HL-60 (cell line): ENCODE measurements at regions not wholly inside any gene's neighbourhood (a gene's known extent, or its start where the extent isn't known, plus 50 kb on each side); places are given as distances from the start of the nearest gene placed in this dataset.

ENCODE experiments used
- DNase-seq, 2 experiments: peaks; one replicate each; pipeline ENCODE4 v3.0.0-alpha.2; 2010 to 2020; ENCODE audit warnings: low read depth in 1 of 2, low spot score in 1 of 2
- H3K27ac ChIP-seq: fragments of 250-450 bp; sonication (Bioruptor Pico); replicated peaks from 2 replicates; pipeline ENCODE4 v1.5.1; 2020; ENCODE audit warnings: mild to moderate bottlenecking, moderate library complexity
- H3K27me3 ChIP-seq: fragments of 250-450 bp; sonication (Bioruptor Pico); 2 replicates; pipeline ENCODE4 v1.5.1; 2021; ENCODE audit warnings: mild to moderate bottlenecking, moderate library complexity; ENCODE audit not compliant: insufficient read depth, poor library complexity, severe bottlenecking
- H3K4me3 ChIP-seq: replicated peaks from 2 replicates; pipeline ENCODE4 v1.5.1; 2011; ENCODE audit warnings: mild to moderate bottlenecking, control low read depth, low read length; ENCODE audit not compliant: insufficient read depth
- GABPA ChIP-seq: IDR thresholded peaks from 2 replicates; pipeline ENCODE4 v1.6.1; 2012; ENCODE audit warnings: low read depth
- POLR2AphosphoS5 ChIP-seq: IDR thresholded peaks from 2 replicates; pipeline ENCODE4 v1.6.1; 2012; ENCODE audit warnings: low read depth
- SPI1 ChIP-seq: IDR thresholded peaks from 2 replicates; pipeline ENCODE4 v1.6.1; 2012; ENCODE audit warnings: low read depth, mild to moderate bottlenecking, borderline replicate concordance
- TF ChIP-seq, protein P1 (sequence below): IDR thresholded peaks from one replicate; pipeline ENCODE4 v1.5.1; 2011; ENCODE audit warnings: low read length, control low read depth, inconsistent platforms; ENCODE audit not compliant: insufficient read depth
- TF ChIP-seq, protein P2 (sequence below): IDR thresholded peaks from 2 replicates; pipeline ENCODE4 v1.6.1; 2012; ENCODE audit warnings: low read depth; ENCODE audit not compliant: insufficient replicate concordance

DNA sequence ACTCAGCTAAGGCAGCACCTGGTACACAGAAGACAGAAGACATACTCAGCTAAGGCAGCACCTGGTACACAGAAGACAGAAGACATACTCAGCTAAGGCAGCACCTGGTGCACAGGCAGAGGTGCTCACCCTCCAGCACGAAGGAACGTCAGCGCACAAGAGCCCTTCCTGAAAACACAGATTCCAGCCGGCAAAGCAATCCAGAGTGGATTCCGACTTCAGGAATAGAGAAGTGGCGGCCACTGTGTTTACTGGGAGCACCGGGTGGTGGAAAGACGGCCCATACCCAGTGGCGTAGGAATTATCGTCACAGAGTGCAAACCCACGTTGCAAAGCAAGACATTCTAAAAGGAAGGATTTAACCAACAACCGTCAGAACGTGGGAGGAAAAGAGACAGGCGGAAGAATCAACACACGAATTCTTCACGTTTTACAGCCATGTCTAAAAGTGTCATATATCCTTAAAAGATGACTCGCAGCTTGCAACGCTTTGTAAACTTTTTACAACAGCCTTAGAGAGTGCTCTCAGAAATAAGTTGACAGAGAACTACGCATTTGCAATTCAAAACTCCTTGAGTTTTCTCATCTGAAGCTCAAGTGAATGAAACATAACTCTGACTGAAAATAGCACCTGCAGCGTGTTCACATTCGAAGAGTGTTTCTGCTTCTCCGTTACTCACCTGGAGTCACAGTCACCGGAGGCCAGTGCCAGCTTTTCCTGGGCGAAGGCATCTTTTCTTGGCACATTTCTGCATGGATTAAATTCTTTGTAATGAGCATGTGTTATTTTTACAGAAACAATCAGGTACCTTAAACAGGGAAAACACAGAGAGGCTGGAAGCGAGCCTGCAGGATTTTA lies 55.8 kb upstream of the GALNT9 start:
- Histone ChIP-seq H3K4me3 (no peak overlapping the region), H3K27me3 (peaks cover 20% of the 10 kb centered on the region), H3K27ac (no peak overlapping the region)
- TF ChIP-seq, protein P1, sequence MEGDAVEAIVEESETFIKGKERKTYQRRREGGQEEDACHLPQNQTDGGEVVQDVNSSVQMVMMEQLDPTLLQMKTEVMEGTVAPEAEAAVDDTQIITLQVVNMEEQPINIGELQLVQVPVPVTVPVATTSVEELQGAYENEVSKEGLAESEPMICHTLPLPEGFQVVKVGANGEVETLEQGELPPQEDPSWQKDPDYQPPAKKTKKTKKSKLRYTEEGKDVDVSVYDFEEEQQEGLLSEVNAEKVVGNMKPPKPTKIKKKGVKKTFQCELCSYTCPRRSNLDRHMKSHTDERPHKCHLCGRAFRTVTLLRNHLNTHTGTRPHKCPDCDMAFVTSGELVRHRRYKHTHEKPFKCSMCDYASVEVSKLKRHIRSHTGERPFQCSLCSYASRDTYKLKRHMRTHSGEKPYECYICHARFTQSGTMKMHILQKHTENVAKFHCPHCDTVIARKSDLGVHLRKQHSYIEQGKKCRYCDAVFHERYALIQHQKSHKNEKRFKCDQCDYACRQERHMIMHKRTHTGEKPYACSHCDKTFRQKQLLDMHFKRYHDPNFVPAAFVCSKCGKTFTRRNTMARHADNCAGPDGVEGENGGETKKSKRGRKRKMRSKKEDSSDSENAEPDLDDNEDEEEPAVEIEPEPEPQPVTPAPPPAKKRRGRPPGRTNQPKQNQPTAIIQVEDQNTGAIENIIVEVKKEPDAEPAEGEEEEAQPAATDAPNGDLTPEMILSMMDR, result no peak
- TF ChIP-seq SPI1 (no peak), POLR2AphosphoS5 (no peak), GABPA (no peak)
- TF ChIP-seq, protein P2, sequence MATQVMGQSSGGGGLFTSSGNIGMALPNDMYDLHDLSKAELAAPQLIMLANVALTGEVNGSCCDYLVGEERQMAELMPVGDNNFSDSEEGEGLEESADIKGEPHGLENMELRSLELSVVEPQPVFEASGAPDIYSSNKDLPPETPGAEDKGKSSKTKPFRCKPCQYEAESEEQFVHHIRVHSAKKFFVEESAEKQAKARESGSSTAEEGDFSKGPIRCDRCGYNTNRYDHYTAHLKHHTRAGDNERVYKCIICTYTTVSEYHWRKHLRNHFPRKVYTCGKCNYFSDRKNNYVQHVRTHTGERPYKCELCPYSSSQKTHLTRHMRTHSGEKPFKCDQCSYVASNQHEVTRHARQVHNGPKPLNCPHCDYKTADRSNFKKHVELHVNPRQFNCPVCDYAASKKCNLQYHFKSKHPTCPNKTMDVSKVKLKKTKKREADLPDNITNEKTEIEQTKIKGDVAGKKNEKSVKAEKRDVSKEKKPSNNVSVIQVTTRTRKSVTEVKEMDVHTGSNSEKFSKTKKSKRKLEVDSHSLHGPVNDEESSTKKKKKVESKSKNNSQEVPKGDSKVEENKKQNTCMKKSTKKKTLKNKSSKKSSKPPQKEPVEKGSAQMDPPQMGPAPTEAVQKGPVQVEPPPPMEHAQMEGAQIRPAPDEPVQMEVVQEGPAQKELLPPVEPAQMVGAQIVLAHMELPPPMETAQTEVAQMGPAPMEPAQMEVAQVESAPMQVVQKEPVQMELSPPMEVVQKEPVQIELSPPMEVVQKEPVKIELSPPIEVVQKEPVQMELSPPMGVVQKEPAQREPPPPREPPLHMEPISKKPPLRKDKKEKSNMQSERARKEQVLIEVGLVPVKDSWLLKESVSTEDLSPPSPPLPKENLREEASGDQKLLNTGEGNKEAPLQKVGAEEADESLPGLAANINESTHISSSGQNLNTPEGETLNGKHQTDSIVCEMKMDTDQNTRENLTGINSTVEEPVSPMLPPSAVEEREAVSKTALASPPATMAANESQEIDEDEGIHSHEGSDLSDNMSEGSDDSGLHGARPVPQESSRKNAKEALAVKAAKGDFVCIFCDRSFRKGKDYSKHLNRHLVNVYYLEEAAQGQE, result no peak
- no peak for DNase-seq

DNA sequence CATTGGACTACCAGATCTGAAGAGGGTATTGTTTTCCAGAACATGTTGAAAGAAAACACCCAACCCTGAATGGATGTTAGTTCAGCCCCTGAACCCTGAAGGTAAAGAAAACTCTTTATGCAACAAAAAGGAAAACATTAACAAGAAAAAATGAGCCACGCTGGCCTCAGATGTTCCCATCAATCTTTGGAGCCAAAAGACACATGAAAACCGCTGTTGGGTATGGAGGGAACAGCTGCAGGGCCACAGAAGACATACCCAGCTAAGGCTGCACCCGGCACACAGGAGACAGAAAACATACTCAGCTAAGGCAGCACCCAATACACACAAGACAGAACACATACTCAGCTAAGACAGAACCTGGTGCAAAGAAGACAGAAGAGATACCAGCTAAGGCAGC lies 51.3 kb upstream of the GALNT9 start:
- H3K4me3 ChIP-seq, result no peak overlapping the region
- peaks cover 26% of the 10 kb centered on the region for H3K27me3 ChIP-seq
- TF ChIP-seq, protein P2, result no peak
- TF ChIP-seq, protein P1, result no peak
- no peak for TF ChIP-seq SPI1
- TF ChIP-seq POLR2AphosphoS5, result no peak
- no peak for TF ChIP-seq GABPA
- no peak for DNase-seq
- H3K27ac ChIP-seq, result no peak overlapping the region

DNA sequence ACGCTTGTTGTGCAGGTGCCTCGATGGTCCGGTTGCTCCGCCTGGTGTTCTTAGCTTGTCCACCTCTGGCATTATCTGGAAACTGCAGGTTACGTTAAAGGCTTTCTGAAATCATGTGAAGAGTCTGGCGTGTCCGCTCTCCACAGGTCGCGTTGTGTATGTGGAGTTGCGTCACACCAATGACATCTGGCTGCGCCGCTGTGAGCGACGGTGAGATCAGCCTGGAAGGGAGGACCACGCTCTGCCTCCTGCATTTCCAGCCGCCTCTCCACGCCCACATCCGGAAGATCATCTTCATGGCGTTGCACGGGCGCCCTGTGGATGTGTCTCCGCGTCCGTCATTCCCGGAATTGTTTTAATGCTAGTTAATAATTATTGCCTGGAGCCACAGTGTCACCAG lies 50.6 kb upstream of the GALNT9 start:
- DNase-seq, result no peak
- Histone ChIP-seq H3K4me3 (no peak overlapping the region), H3K27ac (no peak overlapping the region), H3K27me3 (peaks cover 24% of the 10 kb centered on the region)
- TF ChIP-seq, protein P2, result no peak
- TF ChIP-seq GABPA (no peak), POLR2AphosphoS5 (no peak), SPI1 (no peak)
- TF ChIP-seq, protein P1, result no peak
